ENCODE measurements at regions not wholly inside any gene's neighbourhood (a gene's known extent, or its start where the extent isn't known, plus 50 kb on each side); places are given as distances from the start of the nearest gene placed in this dataset.

DNA sequence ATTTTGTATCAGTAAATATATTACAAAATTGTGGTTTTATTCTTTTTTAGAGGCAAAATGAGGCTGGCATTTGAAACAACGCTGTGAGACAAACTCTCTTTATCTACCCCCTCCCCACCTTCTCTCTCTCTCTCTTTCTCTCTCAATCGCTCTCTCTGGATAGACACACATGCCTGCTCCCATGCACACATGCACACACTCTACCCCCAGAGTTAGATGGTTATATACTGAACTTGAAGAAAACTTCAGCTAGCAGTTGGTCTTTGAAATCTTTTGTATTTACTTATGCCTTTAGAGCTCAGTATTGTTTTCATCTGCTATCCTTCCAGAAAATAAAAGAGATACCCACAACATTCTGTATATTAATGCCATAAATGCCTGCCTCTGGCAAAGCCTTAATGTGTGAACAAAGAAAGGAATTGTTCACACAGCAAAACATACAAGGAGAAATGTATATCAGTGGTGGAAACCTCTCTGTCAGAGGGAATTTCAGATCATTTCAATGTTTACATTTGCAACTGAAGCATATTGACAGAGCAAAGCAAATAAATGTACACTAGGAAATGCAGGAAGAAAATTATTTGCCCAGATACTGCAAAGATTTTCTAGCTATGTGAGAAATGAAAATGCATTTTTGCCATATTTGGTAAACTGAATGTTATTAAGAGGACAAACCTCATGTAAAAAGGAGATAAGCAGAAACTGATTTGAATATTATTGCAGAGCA lies 217.0 kb upstream of the UBE2E3 start:
- H3K27me3 ChIP-seq: no peaks in the 10 kb centered on the region
- H3K9me3 ChIP-seq: no peaks in the 10 kb centered on the region
- intact Hi-C loops (cut with DNase I): no loop called here
- TF ChIP-seq CTCF (IDR thresholded peaks at IDR 0.05) (no peak), POLR2A (IDR thresholded peaks at IDR 0.05) (no peak)
- 48 to 74% methylated on average over 2 of the region's 2 CpGs for WGBS, 2 donors
- H3K27ac ChIP-seq: no peak overlapping the region
- H3K4me3 ChIP-seq (replicated peaks in 1 of 3): no peak overlapping the region
- no peaks in the 10 kb centered on the region for H3K36me3 ChIP-seq
- H3K4me1 ChIP-seq: no peaks in the 10 kb centered on the region
- no peak for DNase-seq

GRCh38 chr2:180761224-180761623 lies 219.2 kb upstream of the UBE2E3 start:
- Histone ChIP-seq H3K4me3 (replicated peaks in 1 of 3) (no peak overlapping the region), H3K4me1 (no peaks in the 10 kb centered on the region), H3K9me3 (no peaks in the 10 kb centered on the region), H3K36me3 (no peaks in the 10 kb centered on the region), H3K27ac (no peak overlapping the region), H3K27me3 (no peaks in the 10 kb centered on the region)
- WGBS, 2 donors: 54 to 56% methylated on average over 5 of the region's 5 CpGs
- intact Hi-C loops (cut with DNase I): no loop called here
- DNase-seq: no peak
- TF ChIP-seq CTCF (IDR thresholded peaks at IDR 0.05) (no peak), POLR2A (IDR thresholded peaks at IDR 0.05) (no peak)

DNA sequence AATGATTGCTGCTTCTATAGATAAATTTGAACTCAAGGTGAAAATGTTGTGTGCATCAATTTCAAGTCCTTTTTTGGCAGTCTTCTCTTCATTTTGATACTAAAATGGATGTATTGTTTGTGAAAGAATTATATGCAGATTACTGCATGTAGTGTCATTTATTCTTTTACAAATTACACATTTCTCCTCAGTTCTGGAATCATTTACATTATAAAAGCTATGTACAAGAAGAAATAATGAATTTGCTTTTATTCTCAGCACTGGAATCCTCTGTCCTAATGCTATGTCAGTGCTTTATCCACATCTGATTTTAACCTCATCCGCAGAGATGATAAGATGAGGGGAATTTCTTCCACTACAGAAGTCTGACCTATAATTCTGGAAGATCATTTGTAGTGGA lies 220.8 kb upstream of the UBE2E3 start:
- no peak for DNase-seq
- Histone ChIP-seq H3K27ac (no peak overlapping the region), H3K9me3 (no peaks in the 10 kb centered on the region), H3K4me1 (no peaks in the 10 kb centered on the region), H3K4me3 (replicated peaks in 1 of 3) (no peak overlapping the region), H3K27me3 (no peaks in the 10 kb centered on the region), H3K36me3 (no peaks in the 10 kb centered on the region)
- 95 to 98% methylated on average over 1 of the region's 1 CpG for WGBS, 2 donors
- intact Hi-C loops (cut with DNase I): no loop called here
- no peak for TF ChIP-seq POLR2A (IDR thresholded peaks at IDR 0.05)
- TF ChIP-seq CTCF (IDR thresholded peaks at IDR 0.05): no peak

GRCh38 chr2:180753809-180754761 lies 226.3 kb upstream of the UBE2E3 start:
- Histone ChIP-seq H3K27ac (no peak overlapping the region), H3K27me3 (no peaks in the 10 kb centered on the region), H3K36me3 (no peaks in the 10 kb centered on the region), H3K4me3 (replicated peaks in 1 of 3) (no peak overlapping the region), H3K4me1 (no peaks in the 10 kb centered on the region), H3K9me3 (no peaks in the 10 kb centered on the region)
- DNase-seq: no peak
- intact Hi-C loops (cut with DNase I): no loop called here
- WGBS, 2 donors: 88 to 94% methylated on average over 5 of the region's 5 CpGs
- no peak for TF ChIP-seq CTCF (IDR thresholded peaks at IDR 0.05)
- TF ChIP-seq POLR2A (IDR thresholded peaks at IDR 0.05): no peak
